GM12878 (cell line): ENCODE measurements at regions not wholly inside any gene's neighbourhood (a gene's known extent, or its start where the extent isn't known, plus 50 kb on each side); places are given as distances from the start of the nearest gene placed in this dataset.

Experiments used
- ATAC-seq: fragments of 200-7000 bp; cut with Tn5 transposase; 3 replicates; pipeline ENCODE4 v1.9.1; 2020; ENCODE audit warnings: mild to moderate bottlenecking, moderate library complexity
- BruUV-seq: library from RNA; stranded (reverse); fragments of 400-500 nt; replicated peaks from 2 replicates; lab custom pipeline; 2021; lab: Mats Ljungman, UMichigan
- CTCF ChIA-PET: fragments of 300-600 bp; sonication (Branson Sonifier 250); formaldehyde crosslinking; extraction: SDS; loops from one replicate; lab custom pipeline; 2021; ENCODE audit warnings: inconsistent platforms; lab: Yijun Ruan, JAX
- POLR2A ChIA-PET: fragments of 350-600 bp; formaldehyde crosslinking; extraction: SDS; loops from one replicate; lab custom pipeline; 2021; ENCODE audit warnings: inconsistent platforms; lab: Charles Lee
- RAD21 ChIA-PET: fragments of 300-600 bp; sonication (Branson Sonifier 250); formaldehyde crosslinking; loops from one replicate; lab custom pipeline; 2023; ENCODE audit warnings: antibody characterized with exemption; ENCODE audit not compliant: unreplicated experiment; lab: Charles Lee
- SMC1A ChIA-PET: fragments of 300-600 bp; sonication (Branson Sonifier 250); formaldehyde crosslinking; loops from one replicate; lab custom pipeline; 2023; ENCODE audit not compliant: unreplicated experiment, uncharacterized antibody; lab: Charles Lee
- DNase-seq: peaks from one replicate; pipeline ENCODE4 v3.0.0-alpha.2; 2011; ENCODE audit warnings: low read depth, low spot score
- FAIRE-seq: peaks from 3 replicates; lab custom pipeline; 2011; peaks lifted over from hg19 to GRCh38; lab: Jason Lieb, UNC
- H2AFZ ChIP-seq: 2 replicates; pipeline ENCODE4 v1.6.0; 2011; ENCODE audit warnings: low read depth, low read length, control low read depth; ENCODE audit not compliant: control insufficient read depth
- H3K27ac ChIP-seq: 2 replicates; pipeline ENCODE4 v1.5.1; 2011; ENCODE audit warnings: control low read depth; ENCODE audit not compliant: control insufficient read depth, insufficient read depth
- H3K27me3 ChIP-seq, 2 experiments: replicated peaks in 1 of 2; 2 replicates each; pipeline versions ENCODE4 v1.6.0 to v1.6.1; 2011; ENCODE audit warnings: low read length in 1 of 2; ENCODE audit not compliant: control insufficient read depth in 2 of 2, insufficient read depth in 2 of 2
- H3K36me3 ChIP-seq, 2 experiments: 2 replicates each; pipeline ENCODE4 v1.5.1; 2011; ENCODE audit warnings: low read length in 1 of 2; ENCODE audit not compliant: control insufficient read depth in 2 of 2, insufficient read depth in 2 of 2
- H3K4me1 ChIP-seq: 2 replicates; pipeline ENCODE4 v1.6.1; 2011; ENCODE audit warnings: mild to moderate bottlenecking, low read length, moderate library complexity, mixed read lengths; ENCODE audit not compliant: control insufficient read depth, insufficient read depth
- H3K4me2 ChIP-seq: 2 replicates; pipeline ENCODE4 v1.6.0; 2011; ENCODE audit warnings: control low read depth; ENCODE audit not compliant: control insufficient read depth, insufficient read depth
- H3K4me3 ChIP-seq: fragments of 200-600 bp; sonication (generic); 2 replicates; pipeline ENCODE4 v1.5.1; 2016
- H3K79me2 ChIP-seq: 2 replicates; pipeline ENCODE4 v1.6.0; 2011; ENCODE audit warnings: low read length; ENCODE audit not compliant: control insufficient read depth, insufficient read depth
- H3K9ac ChIP-seq: 2 replicates; pipeline ENCODE4 v1.8.0; 2011; ENCODE audit warnings: low read length, control low read depth, mixed read lengths; ENCODE audit not compliant: control insufficient read depth, insufficient read depth
- H3K9me3 ChIP-seq: replicated peaks from 3 replicates; pipeline ENCODE4 v1.5.1; 2011; ENCODE audit warnings: mild to moderate bottlenecking, low read length; ENCODE audit not compliant: control insufficient read depth, insufficient read depth
- H4K20me1 ChIP-seq: 2 replicates; pipeline ENCODE4 v1.6.0; 2011; ENCODE audit not compliant: control insufficient read depth, insufficient read depth
- BRCA1 ChIP-seq: IDR thresholded peaks from 2 replicates; pipeline ENCODE4 v1.6.1; 2011; ENCODE audit warnings: low read depth, low read length, improper control_type of control experiment
- CHD1 ChIP-seq: IDR thresholded peaks from 2 replicates; pipeline ENCODE4 v1.6.1; 2012; ENCODE audit warnings: low read depth, low read length, improper control_type of control experiment
- ELK1 ChIP-seq: IDR thresholded peaks from 2 replicates; pipeline ENCODE4 v1.6.1; 2012; ENCODE audit warnings: low read depth, low read length, improper control_type of control experiment
- ETV6 ChIP-seq, 2 experiments: fragments of 450-650 bp in 1 of 2; IDR thresholded peaks in 1 of 2; conservative IDR thresholded peaks in 1 of 2; 2 replicates each; pipeline ENCODE4 v1.6.1; 2014; ENCODE audit warnings: antibody characterized with exemption in 1 of 2, borderline replicate concordance in 1 of 2, low read depth in 1 of 2, mild to moderate bottlenecking in 1 of 2, moderate library complexity in 1 of 2
- HCFC1 ChIP-seq: fragments of 150-350 bp; IDR thresholded peaks from 2 replicates; pipeline ENCODE4 v1.6.1; 2014; ENCODE audit warnings: low read length
- KDM1A ChIP-seq: fragments of 200-600 bp; sonication (generic); IDR thresholded peaks from 2 replicates; pipeline ENCODE4 v1.6.1; 2016; ENCODE audit warnings: borderline replicate concordance
- MEF2A ChIP-seq: IDR thresholded peaks from 2 replicates; pipeline ENCODE4 v1.6.1; 2011; ENCODE audit warnings: low read depth, mild to moderate bottlenecking, low read length, moderate library complexity; ENCODE audit not compliant: insufficient read depth
- NFXL1 ChIP-seq: fragments of 450-650 bp; IDR thresholded peaks from 2 replicates; pipeline ENCODE4 v1.6.1; 2017; ENCODE audit warnings: antibody characterized with exemption, mild to moderate bottlenecking, borderline replicate concordance
- NFYB ChIP-seq: IDR thresholded peaks from 2 replicates; pipeline ENCODE4 v1.6.1; 2011; ENCODE audit warnings: low read depth, mild to moderate bottlenecking, low read length, improper control_type of control experiment, moderate library complexity; ENCODE audit not compliant: insufficient read depth
- POLR2A ChIP-seq: IDR thresholded peaks from 2 replicates; pipeline ENCODE4 v1.6.1; 2011; ENCODE audit warnings: low read depth, mild to moderate bottlenecking, low read length
- POLR2AphosphoS2 ChIP-seq: IDR thresholded peaks from 2 replicates; pipeline ENCODE4 v1.6.1; 2011; ENCODE audit warnings: low read depth, mild to moderate bottlenecking, low read length, improper control_type of control experiment, moderate library complexity
- RB1 ChIP-seq: fragments of 450-650 bp; formaldehyde crosslinking; IDR thresholded peaks from 2 replicates; pipeline ENCODE4 v1.6.1; 2017; ENCODE audit warnings: mild to moderate bottlenecking, borderline replicate concordance
- SMARCA5 ChIP-seq: fragments of 450-650 bp; IDR thresholded peaks from 2 replicates; pipeline ENCODE4 v1.6.1; 2017; ENCODE audit warnings: mild to moderate bottlenecking
- SMC3 ChIP-seq: IDR thresholded peaks from 2 replicates; pipeline ENCODE4 v1.6.1; 2011; ENCODE audit warnings: low read length, improper control_type of control experiment, borderline replicate concordance
- SREBF1 ChIP-seq: IDR thresholded peaks from 2 replicates; pipeline ENCODE4 v1.6.1; 2012; ENCODE audit warnings: mild to moderate bottlenecking, low read length
- SRF ChIP-seq, 2 experiments: IDR thresholded peaks; 2 replicates each; pipeline ENCODE4 v1.6.1; 2011; ENCODE audit warnings: low read depth in 2 of 2, low read length in 2 of 2, mild to moderate bottlenecking in 1 of 2, moderate library complexity in 1 of 2
- ZNF274 ChIP-seq: IDR thresholded peaks from one replicate; pipeline ENCODE4 v1.8.0; 2011; ENCODE audit not compliant: insufficient read length, insufficient read depth
- ZNF384 ChIP-seq: IDR thresholded peaks from 2 replicates; pipeline ENCODE4 v1.6.1; 2012; ENCODE audit warnings: low read depth, mild to moderate bottlenecking, low read length, improper control_type of control experiment, borderline replicate concordance
- WGBS: methylation state at CpG from one replicate; pipeline ENCODE4 v1.1.6; 2016; ENCODE audit warnings: low lambda C conversion rate; ENCODE audit not compliant: insufficient replicate concordance, insufficient coverage; ENCODE audit errors: missing lambda C conversion rate; 5-methylcytosine and 5-hydroxymethylcytosine counted together
- in situ Hi-C: fragments of 300-500 bp; cut with MboI; formaldehyde crosslinking; loops from 9 replicates; pipeline ENCODE4 v1.14.3; 2018; ENCODE audit warnings: mixed read lengths
- intact Hi-C: fragments of 100-400 bp; cut with micrococcal nuclease; formaldehyde crosslinking; loops from one replicate; pipeline ENCODE4 v1.14.2; 2022; ENCODE audit not compliant: unreplicated experiment

GRCh38 chr4:132596186-132596585 lies 552.9 kb upstream of the PCDH10 start:
- Histone ChIP-seq H3K9ac (no peak overlapping the region), H2AFZ (no peak overlapping the region), H4K20me1 (no peaks in the 10 kb centered on the region), H3K27me3 (no peaks in the 10 kb centered on the region), H3K9me3 (no peaks in the 10 kb centered on the region), H3K4me3 (no peak overlapping the region), H3K79me2 (no peaks in the 10 kb centered on the region), H3K4me1 (no peaks in the 10 kb centered on the region), H3K36me3 (no peaks in the 10 kb centered on the region), H3K4me2 (no peak overlapping the region), H3K27ac (no peak overlapping the region)
- TF ChIP-seq SRF (IDR thresholded peaks at IDR 0.05; ENCODE audit: low read depth in 2 of 2, low read length in 2 of 2) (no peak), POLR2AphosphoS2 (no peak), KDM1A (no peak), POLR2A (no peak), SREBF1 (no peak), SMC3 (no peak), RB1 (no peak), ETV6 (conservative IDR thresholded peaks at IDR 0.05 in 1 of 2, IDR thresholded peaks at IDR 0.05 in 1 of 2; ENCODE audit: borderline replicate concordance in 1 of 2, low read depth in 1 of 2) (no peak), NFXL1 (no peak), NFYB (no peak), BRCA1 (no peak), ZNF274 (no peak), ELK1 (no peak), MEF2A (no peak), SMARCA5 (no peak), ZNF384 (no peak), CHD1 (no peak), HCFC1 (no peak)
- intact Hi-C loops (no loop called here), in situ Hi-C loops (no loop called here)
- ChIA-PET RAD21 (no interaction called here), POLR2A (no interaction called here), SMC1A (no interaction called here), CTCF (no interaction called here)
- 0% methylated on average over 1 of the region's 1 CpG for WGBS
- FAIRE-seq = no peak
- ATAC-seq = no peak
- DNase-seq = no peak
- BruUV-seq = no TSS peak
